GM10248 (cell line): ENCODE measurements at regions not wholly inside any gene's neighbourhood (a gene's known extent, or its start where the extent isn't known, plus 50 kb on each side); places are given as distances from the start of the nearest gene placed in this dataset.

Source experiments
- CTCF ChIA-PET: fragments of 300-600 bp; sonication (Branson Sonifier 250); formaldehyde crosslinking; extraction: SDS; loops from one replicate; lab custom pipeline; 2021; ENCODE audit warnings: antibody characterized with exemption; lab: Yijun Ruan, JAX
- POLR2A ChIA-PET: fragments of 350-650 bp; sonication (Branson Sonifier 250); formaldehyde crosslinking; extraction: SDS; loops from one replicate; lab custom pipeline; 2020; ENCODE audit warnings: antibody characterized with exemption; lab: Yijun Ruan, JAX
- DNase-seq: peaks from one replicate; pipeline ENCODE4 v3.0.0; 2012; ENCODE audit errors: extremely low spot score
- CTCF ChIP-seq: IDR thresholded peaks from 2 replicates; pipeline ENCODE4 v1.5.1; 2012; ENCODE audit warnings: mild to moderate bottlenecking, low read depth; ENCODE audit errors: extremely low read depth, missing control alignments, control extremely low read depth

DNA sequence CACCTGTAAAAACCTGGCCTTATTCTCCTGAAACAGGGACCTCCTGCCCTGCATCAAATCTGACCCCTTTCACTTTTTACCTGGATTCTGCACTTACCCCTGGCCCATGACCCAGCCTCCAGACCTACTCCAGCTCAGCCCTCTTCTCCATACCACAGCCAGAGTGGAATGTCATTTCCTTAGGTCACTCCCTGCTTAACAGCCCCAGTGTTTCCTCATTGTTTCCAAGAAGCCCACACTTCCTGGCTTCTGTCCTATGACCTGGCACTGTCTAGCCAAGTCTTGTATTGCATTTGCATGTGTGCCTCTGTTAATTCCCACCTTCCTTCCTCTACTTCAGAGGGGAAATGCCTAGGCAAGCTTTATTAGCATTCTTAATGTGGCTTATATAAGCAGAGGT is 51.4 kb upstream of the TRIB2 start:
- no peak for TF ChIP-seq CTCF
- CTCF ChIA-PET: interaction anchor here (1.0 kb wide), 1 partner anchor 13 kb away, joined by 3 read pairs; no protein-coding TSS in a partner anchor
- no peak for DNase-seq
- POLR2A ChIA-PET: no interaction called here

GRCh38 chr2:12666445-12666844 is 50.3 kb upstream of the TRIB2 start:
- no peak for DNase-seq
- CTCF ChIA-PET: interaction anchor here (1.3 kb wide), 1 partner anchor 31 kb away, joined by 3 read pairs; no protein-coding TSS in a partner anchor
- no peak for TF ChIP-seq CTCF
- POLR2A ChIA-PET: no interaction called here
